WTC11 (cell line): ENCODE measurements at regions not wholly inside any gene's neighbourhood (a gene's known extent, or its start where the extent isn't known, plus 50 kb on each side); places are given as distances from the start of the nearest gene placed in this dataset.

ENCODE experiments used
- CBFB ChIP-seq: sonication (generic); formaldehyde crosslinking; IDR thresholded peaks from 2 replicates; pipeline ENCODE4 v1.8.1; 2022; ENCODE audit warnings: mild to moderate bottlenecking, low read depth, missing genetic modification reagents
- ESRRA ChIP-seq: sonication (generic); formaldehyde crosslinking; IDR thresholded peaks from 2 replicates; pipeline ENCODE4 v1.8.1; 2022; ENCODE audit warnings: mild to moderate bottlenecking, missing genetic modification reagents, borderline replicate concordance
- ETV6 ChIP-seq: sonication (generic); formaldehyde crosslinking; IDR thresholded peaks from 2 replicates; pipeline ENCODE4 v1.8.1; 2022; ENCODE audit warnings: mild to moderate bottlenecking, missing genetic modification reagents
- HMGA2 ChIP-seq: fragments of 250-450 bp; sonication (Bioruptor Pico); IDR thresholded peaks from 2 replicates; pipeline ENCODE4 v1.4.0; 2021; ENCODE audit warnings: mild to moderate bottlenecking, moderate library complexity
- JAZF1 ChIP-seq: fragments of 250-450 bp; sonication (Bioruptor Pico); IDR thresholded peaks from 2 replicates; pipeline ENCODE4 v1.9.0; 2021; ENCODE audit warnings: moderate library complexity, mild to moderate bottlenecking, inconsistent platforms
- KAT7 ChIP-seq: sonication (generic); formaldehyde crosslinking; IDR thresholded peaks from 2 replicates; pipeline ENCODE4 v1.8.1; 2023; ENCODE audit warnings: missing genetic modification reagents, mild to moderate bottlenecking, borderline replicate concordance
- NR1H2 ChIP-seq: sonication (generic); formaldehyde crosslinking; IDR thresholded peaks from 2 replicates; pipeline ENCODE4 v1.9.0; 2021; ENCODE audit warnings: mild to moderate bottlenecking, moderate library complexity, missing genetic modification reagents
- RELA ChIP-seq: sonication (generic); formaldehyde crosslinking; IDR thresholded peaks from 2 replicates; pipeline ENCODE4 v1.8.1; 2022; ENCODE audit warnings: missing genetic modification reagents, mild to moderate bottlenecking, borderline replicate concordance
- SP1 ChIP-seq: sonication (generic); formaldehyde crosslinking; conservative IDR thresholded peaks from 2 replicates; pipeline ENCODE4 v1.8.1; 2022; ENCODE audit warnings: missing genetic modification reagents
- TF ChIP-seq, protein P1 (sequence below): fragments of 200-600 bp; IDR thresholded peaks from 2 replicates; pipeline ENCODE4 v1.8.0; 2022; ENCODE audit warnings: antibody characterized with exemption
- TF ChIP-seq, protein P2 (sequence below): sonication (generic); formaldehyde crosslinking; conservative IDR thresholded peaks from 2 replicates; pipeline ENCODE4 v1.8.1; 2022; ENCODE audit warnings: mild to moderate bottlenecking, missing genetic modification reagents
- TF ChIP-seq, protein P3 (sequence below): sonication (generic); formaldehyde crosslinking; IDR thresholded peaks from 2 replicates; pipeline ENCODE4 v1.8.1; 2023; ENCODE audit warnings: mild to moderate bottlenecking, missing genetic modification reagents
- TF ChIP-seq, protein P4 (sequence below): sonication (generic); formaldehyde crosslinking; IDR thresholded peaks from 2 replicates; pipeline ENCODE4 v1.8.0; 2022; ENCODE audit warnings: mild to moderate bottlenecking, missing genetic modification reagents

DNA sequence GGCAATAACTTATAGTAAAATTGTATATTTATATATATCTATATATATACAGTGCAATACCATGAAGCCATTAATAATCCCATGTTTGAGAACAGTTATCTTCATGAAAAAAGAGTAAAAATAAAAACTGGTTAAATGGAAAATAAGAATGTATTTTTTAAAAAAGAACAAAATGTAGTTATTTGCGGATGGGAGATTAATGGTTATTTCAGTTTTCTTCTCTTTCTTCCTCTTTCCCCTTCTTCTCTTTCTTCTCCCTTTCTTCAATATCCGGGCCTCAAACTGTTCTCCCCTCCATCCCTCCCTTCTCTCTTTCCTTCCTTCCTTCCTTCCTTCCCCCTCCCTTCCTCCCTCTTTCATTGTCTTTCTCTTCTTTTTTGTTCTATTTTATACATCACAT is 1301.7 kb upstream of the IGFBP7 start:
- TF ChIP-seq, protein P1, sequence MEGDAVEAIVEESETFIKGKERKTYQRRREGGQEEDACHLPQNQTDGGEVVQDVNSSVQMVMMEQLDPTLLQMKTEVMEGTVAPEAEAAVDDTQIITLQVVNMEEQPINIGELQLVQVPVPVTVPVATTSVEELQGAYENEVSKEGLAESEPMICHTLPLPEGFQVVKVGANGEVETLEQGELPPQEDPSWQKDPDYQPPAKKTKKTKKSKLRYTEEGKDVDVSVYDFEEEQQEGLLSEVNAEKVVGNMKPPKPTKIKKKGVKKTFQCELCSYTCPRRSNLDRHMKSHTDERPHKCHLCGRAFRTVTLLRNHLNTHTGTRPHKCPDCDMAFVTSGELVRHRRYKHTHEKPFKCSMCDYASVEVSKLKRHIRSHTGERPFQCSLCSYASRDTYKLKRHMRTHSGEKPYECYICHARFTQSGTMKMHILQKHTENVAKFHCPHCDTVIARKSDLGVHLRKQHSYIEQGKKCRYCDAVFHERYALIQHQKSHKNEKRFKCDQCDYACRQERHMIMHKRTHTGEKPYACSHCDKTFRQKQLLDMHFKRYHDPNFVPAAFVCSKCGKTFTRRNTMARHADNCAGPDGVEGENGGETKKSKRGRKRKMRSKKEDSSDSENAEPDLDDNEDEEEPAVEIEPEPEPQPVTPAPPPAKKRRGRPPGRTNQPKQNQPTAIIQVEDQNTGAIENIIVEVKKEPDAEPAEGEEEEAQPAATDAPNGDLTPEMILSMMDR, result no peak
- TF ChIP-seq, protein P2, sequence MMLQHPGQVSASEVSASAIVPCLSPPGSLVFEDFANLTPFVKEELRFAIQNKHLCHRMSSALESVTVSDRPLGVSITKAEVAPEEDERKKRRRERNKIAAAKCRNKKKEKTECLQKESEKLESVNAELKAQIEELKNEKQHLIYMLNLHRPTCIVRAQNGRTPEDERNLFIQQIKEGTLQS (CRISPR knock-in tag), result no peak
- TF ChIP-seq, protein P3, sequence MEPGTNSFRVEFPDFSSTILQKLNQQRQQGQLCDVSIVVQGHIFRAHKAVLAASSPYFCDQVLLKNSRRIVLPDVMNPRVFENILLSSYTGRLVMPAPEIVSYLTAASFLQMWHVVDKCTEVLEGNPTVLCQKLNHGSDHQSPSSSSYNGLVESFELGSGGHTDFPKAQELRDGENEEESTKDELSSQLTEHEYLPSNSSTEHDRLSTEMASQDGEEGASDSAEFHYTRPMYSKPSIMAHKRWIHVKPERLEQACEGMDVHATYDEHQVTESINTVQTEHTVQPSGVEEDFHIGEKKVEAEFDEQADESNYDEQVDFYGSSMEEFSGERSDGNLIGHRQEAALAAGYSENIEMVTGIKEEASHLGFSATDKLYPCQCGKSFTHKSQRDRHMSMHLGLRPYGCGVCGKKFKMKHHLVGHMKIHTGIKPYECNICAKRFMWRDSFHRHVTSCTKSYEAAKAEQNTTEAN, result no peak
- no peak for TF ChIP-seq ESRRA (CRISPR knock-in tag)
- no peak for TF ChIP-seq KAT7 (CRISPR knock-in tag)
- TF ChIP-seq JAZF1, result no peak
- TF ChIP-seq CBFB (CRISPR knock-in tag), result no peak
- no peak for TF ChIP-seq ETV6 (CRISPR knock-in tag)
- no peak for TF ChIP-seq RELA (CRISPR knock-in tag)
- TF ChIP-seq SP1 (CRISPR knock-in tag), result no peak
- TF ChIP-seq, protein P4, sequence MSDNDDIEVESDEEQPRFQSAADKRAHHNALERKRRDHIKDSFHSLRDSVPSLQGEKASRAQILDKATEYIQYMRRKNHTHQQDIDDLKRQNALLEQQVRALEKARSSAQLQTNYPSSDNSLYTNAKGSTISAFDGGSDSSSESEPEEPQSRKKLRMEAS (CRISPR knock-in tag), result no peak
- no peak for TF ChIP-seq NR1H2 (CRISPR knock-in tag)
- no peak for TF ChIP-seq HMGA2 (CRISPR knock-in tag)
